Osteoblast (primary cell): ENCODE measurements at regions not wholly inside any gene's neighbourhood (a gene's known extent, or its start where the extent isn't known, plus 50 kb on each side); places are given as distances from the start of the nearest gene placed in this dataset.
A peak's percentile ranks its signal among the peaks of the same experiment; 100 is the strongest.

ENCODE experiments used
- DNase-seq: peaks from one replicate; pipeline ENCODE4 v3.0.0; 2011; ENCODE audit warnings: low spot score, mixed read lengths; ENCODE audit not compliant: insufficient read length; ENCODE audit errors: missing footprints
- H2AFZ ChIP-seq: 2 replicates; pipeline ENCODE4 v1.6.0; 2011; ENCODE audit warnings: mild to moderate bottlenecking, low read length
- H3K27ac ChIP-seq: 2 replicates; pipeline ENCODE4 v1.5.1; 2011; ENCODE audit warnings: mild to moderate bottlenecking, low read depth, low read length, moderate library complexity
- H3K27me3 ChIP-seq: 2 replicates; pipeline ENCODE4 v1.6.0; 2012; ENCODE audit warnings: mild to moderate bottlenecking, control low read depth, inconsistent platforms, low read length, moderate library complexity; ENCODE audit not compliant: insufficient read depth
- H3K36me3 ChIP-seq: 2 replicates; pipeline ENCODE4 v1.5.1; 2011; ENCODE audit warnings: mild to moderate bottlenecking, low read length, control low read depth, moderate library complexity; ENCODE audit not compliant: insufficient read depth
- H3K4me1 ChIP-seq: 2 replicates; pipeline ENCODE4 v1.5.1; 2011; ENCODE audit warnings: mild to moderate bottlenecking, low read length, control low read depth, moderate library complexity; ENCODE audit not compliant: insufficient read depth
- H3K4me2 ChIP-seq: 2 replicates; pipeline ENCODE4 v1.6.0; 2011; ENCODE audit warnings: mild to moderate bottlenecking, low read length; ENCODE audit not compliant: insufficient read depth
- H3K4me3 ChIP-seq: fragments of 200-600 bp; sonication (generic); 3 replicates; pipeline ENCODE4 v1.5.1; 2012; ENCODE audit warnings: mild to moderate bottlenecking, low read length, inconsistent platforms; ENCODE audit not compliant: insufficient read depth
- H3K79me2 ChIP-seq: 2 replicates; pipeline ENCODE4 v1.6.0; 2012; ENCODE audit warnings: mild to moderate bottlenecking, low read length, control low read depth, inconsistent platforms; ENCODE audit not compliant: insufficient read depth
- H3K9me3 ChIP-seq: 2 replicates; pipeline ENCODE4 v1.5.1; 2011; ENCODE audit warnings: low read depth, low read length, control low read depth
- H4K20me1 ChIP-seq: 2 replicates; pipeline ENCODE4 v1.6.0; 2012; ENCODE audit warnings: mild to moderate bottlenecking, low read length, control low read depth; ENCODE audit not compliant: insufficient read depth
- TF ChIP-seq, protein P1 (sequence below): IDR thresholded peaks from 2 replicates; pipeline ENCODE4 v1.5.1; 2011; ENCODE audit warnings: mild to moderate bottlenecking, low read depth, low read length, moderate library complexity; ENCODE audit errors: extremely low read depth

DNA sequence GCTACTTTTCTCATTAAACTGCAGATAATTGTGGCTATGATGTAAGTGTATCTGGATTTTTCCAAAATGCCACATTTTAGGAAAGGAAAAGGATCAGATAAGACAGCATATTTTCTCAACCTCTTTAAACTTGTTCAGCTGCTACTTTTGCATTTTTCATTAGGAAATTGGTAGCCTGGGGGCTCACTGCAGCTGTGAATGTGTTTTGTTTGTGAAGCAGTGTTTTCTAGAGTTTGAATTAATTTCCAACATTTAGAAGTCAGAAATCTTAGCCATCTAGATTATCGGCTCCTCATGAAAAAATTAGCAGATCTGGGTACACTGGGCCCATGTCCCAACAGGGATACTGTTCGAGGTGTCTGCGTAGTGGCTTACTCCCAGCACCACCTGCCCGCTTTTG is 56.3 kb upstream of the ZDBF2 start:
- Histone ChIP-seq H3K4me1 (peaks cover 11% of the 10 kb centered on the region), H3K9me3 (no peaks in the 10 kb centered on the region), H3K4me2 (peak overlapping the region; percentile 64), H3K27ac (no peak overlapping the region), H3K4me3 (no peak overlapping the region), H3K79me2 (no peaks in the 10 kb centered on the region), H3K36me3 (no peaks in the 10 kb centered on the region), H4K20me1 (no peaks in the 10 kb centered on the region), H3K27me3 (peaks cover 2% of the 10 kb centered on the region), H2AFZ (peak overlapping the region; percentile 58)
- TF ChIP-seq, protein P1, sequence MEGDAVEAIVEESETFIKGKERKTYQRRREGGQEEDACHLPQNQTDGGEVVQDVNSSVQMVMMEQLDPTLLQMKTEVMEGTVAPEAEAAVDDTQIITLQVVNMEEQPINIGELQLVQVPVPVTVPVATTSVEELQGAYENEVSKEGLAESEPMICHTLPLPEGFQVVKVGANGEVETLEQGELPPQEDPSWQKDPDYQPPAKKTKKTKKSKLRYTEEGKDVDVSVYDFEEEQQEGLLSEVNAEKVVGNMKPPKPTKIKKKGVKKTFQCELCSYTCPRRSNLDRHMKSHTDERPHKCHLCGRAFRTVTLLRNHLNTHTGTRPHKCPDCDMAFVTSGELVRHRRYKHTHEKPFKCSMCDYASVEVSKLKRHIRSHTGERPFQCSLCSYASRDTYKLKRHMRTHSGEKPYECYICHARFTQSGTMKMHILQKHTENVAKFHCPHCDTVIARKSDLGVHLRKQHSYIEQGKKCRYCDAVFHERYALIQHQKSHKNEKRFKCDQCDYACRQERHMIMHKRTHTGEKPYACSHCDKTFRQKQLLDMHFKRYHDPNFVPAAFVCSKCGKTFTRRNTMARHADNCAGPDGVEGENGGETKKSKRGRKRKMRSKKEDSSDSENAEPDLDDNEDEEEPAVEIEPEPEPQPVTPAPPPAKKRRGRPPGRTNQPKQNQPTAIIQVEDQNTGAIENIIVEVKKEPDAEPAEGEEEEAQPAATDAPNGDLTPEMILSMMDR, result no peak
- no peak for DNase-seq

DNA sequence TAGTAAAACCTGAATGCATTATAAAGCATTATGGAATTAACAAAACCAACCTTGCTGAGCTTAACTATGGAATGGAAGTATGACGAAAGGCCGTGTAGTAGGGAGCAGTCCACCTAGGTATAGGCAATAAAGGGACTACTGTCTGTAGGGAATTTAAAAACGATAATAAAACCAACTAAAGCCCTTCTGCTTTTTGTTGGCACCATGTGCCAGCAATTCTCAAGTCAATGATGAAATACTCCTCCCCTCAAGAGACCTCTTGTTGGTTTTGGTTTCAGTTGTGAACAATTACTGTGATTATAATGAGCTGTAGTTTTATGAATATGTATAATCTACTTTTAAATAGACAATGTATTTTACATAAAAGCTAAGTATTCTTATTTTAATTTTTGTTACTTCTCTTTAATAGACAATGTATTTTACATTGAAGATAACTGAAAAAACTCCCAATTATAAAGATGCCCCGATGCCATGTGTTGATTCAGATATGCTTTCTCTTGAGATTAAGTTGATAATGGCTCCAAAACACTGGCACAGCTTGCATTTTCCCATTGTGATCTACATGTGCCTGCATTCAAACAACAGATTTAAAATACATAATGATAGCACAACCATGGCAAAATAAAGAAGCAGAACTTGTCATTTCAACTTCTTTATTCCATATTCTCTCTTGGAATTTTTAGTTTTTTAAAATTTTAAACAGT is 55.5 kb upstream of the ZDBF2 start:
- TF ChIP-seq, protein P1, result no peak
- DNase-seq, result no peak
- Histone ChIP-seq H3K4me3 (no peak overlapping the region), H3K36me3 (no peaks in the 10 kb centered on the region), H2AFZ (no peak overlapping the region), H3K79me2 (no peaks in the 10 kb centered on the region), H4K20me1 (no peaks in the 10 kb centered on the region), H3K4me2 (peak overlapping the region; percentile 37), H3K27me3 (peaks cover 2% of the 10 kb centered on the region), H3K9me3 (no peaks in the 10 kb centered on the region), H3K4me1 (peaks cover 7% of the 10 kb centered on the region), H3K27ac (no peak overlapping the region)

GRCh38 chr2:206219957-206220356 is 54.5 kb upstream of the ZDBF2 start:
- Histone ChIP-seq H3K4me1 (peaks cover 7% of the 10 kb centered on the region), H3K9me3 (no peaks in the 10 kb centered on the region), H3K4me2 (no peak overlapping the region), H3K27ac (no peak overlapping the region), H4K20me1 (no peaks in the 10 kb centered on the region), H3K79me2 (no peaks in the 10 kb centered on the region), H3K27me3 (peaks cover 2% of the 10 kb centered on the region), H3K36me3 (no peaks in the 10 kb centered on the region), H2AFZ (no peak overlapping the region), H3K4me3 (no peak overlapping the region)
- TF ChIP-seq, protein P1, result no peak
- no peak for DNase-seq

GRCh38 chr2:206220997-206221396 is 53.5 kb upstream of the ZDBF2 start:
- H3K36me3 ChIP-seq, result no peaks in the 10 kb centered on the region
- H3K27ac ChIP-seq, result no peak overlapping the region
- no peak overlapping the region for H3K4me3 ChIP-seq
- H3K79me2 ChIP-seq, result no peaks in the 10 kb centered on the region
- DNase-seq, result no peak
- no peaks in the 10 kb centered on the region for H4K20me1 ChIP-seq
- no peaks in the 10 kb centered on the region for H3K9me3 ChIP-seq
- TF ChIP-seq, protein P1, result no peak
- H3K4me2 ChIP-seq, result no peak overlapping the region
- H3K4me1 ChIP-seq, result peaks cover 7% of the 10 kb centered on the region
- H3K27me3 ChIP-seq, result peaks cover 2% of the 10 kb centered on the region
- no peak overlapping the region for H2AFZ ChIP-seq
